ENCODE measurements at regions not wholly inside any gene's neighbourhood (a gene's known extent, or its start where the extent isn't known, plus 50 kb on each side); places are given as distances from the start of the nearest gene placed in this dataset.

- TF ChIP-seq CEBPB (IDR thresholded peaks at IDR 0.05; ENCODE audit: low read depth, low read length) (no peak), YY1 (IDR thresholded peaks at IDR 0.05; ENCODE audit: low read depth, low read length) (no peak), POU5F1 (IDR thresholded peaks at IDR 0.05; ENCODE audit: low read depth, low read length) (no peak), SIRT6 (IDR thresholded peaks at IDR 0.05; ENCODE audit: low read length) (no peak), USF2 (IDR thresholded peaks at IDR 0.05; ENCODE audit: low read length) (no peak), GTF2F1 (IDR thresholded peaks at IDR 0.05; ENCODE audit: borderline replicate concordance, low read depth, low read length) (no peak)
These were observed 556.9 kb downstream of the TNS3 start (continued) for GRCh38 chr7:47024991-47025390.

All from H1 (cell line).